Sigmoid colon (tissue), 3 donors: ENCODE measurements at regions not wholly inside any gene's neighbourhood (a gene's known extent, or its start where the extent isn't known, plus 50 kb on each side); places are given as distances from the start of the nearest gene placed in this dataset.

Experiments
- POLR2A ChIP-seq, 2 donors: fragments of 450-650 bp; IDR thresholded peaks; one replicate each; pipeline ENCODE4 v1.6.1; 2016; ENCODE audit warnings: antibody characterized with exemption in 2 of 2, mild to moderate bottlenecking in 2 of 2, moderate library complexity in 2 of 2
- TF ChIP-seq, protein P1 (sequence below), 4 experiments: fragments of 450-650 bp in 3 of 4; fragments of 200-600 bp in 1 of 4; IDR thresholded peaks; one replicate each; pipeline ENCODE4 v1.5.1; 2016 to 2019; ENCODE audit warnings: antibody characterized with exemption in 4 of 4, mild to moderate bottlenecking in 3 of 4, moderate library complexity in 2 of 4

DNA sequence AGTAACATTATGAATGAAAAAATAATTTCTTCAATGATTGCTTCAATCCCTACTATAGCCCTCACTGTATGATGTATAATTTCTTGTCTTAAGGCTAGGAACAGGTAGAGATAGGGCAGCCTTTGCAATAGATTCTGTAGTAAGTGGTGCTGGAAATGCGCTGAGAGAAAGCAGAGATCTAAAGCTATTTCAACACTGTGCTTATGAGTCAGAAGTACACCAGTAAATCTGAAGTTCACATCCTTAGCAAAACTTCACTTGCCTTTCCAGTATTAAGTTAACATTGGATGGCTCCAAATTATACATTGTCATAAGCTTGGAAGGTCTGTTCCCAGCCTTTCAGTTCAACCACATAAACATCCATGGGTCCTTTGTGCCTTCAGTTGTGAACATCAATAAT lies 178.2 kb upstream of the EPHA4 start:
- TF ChIP-seq, protein P1, sequence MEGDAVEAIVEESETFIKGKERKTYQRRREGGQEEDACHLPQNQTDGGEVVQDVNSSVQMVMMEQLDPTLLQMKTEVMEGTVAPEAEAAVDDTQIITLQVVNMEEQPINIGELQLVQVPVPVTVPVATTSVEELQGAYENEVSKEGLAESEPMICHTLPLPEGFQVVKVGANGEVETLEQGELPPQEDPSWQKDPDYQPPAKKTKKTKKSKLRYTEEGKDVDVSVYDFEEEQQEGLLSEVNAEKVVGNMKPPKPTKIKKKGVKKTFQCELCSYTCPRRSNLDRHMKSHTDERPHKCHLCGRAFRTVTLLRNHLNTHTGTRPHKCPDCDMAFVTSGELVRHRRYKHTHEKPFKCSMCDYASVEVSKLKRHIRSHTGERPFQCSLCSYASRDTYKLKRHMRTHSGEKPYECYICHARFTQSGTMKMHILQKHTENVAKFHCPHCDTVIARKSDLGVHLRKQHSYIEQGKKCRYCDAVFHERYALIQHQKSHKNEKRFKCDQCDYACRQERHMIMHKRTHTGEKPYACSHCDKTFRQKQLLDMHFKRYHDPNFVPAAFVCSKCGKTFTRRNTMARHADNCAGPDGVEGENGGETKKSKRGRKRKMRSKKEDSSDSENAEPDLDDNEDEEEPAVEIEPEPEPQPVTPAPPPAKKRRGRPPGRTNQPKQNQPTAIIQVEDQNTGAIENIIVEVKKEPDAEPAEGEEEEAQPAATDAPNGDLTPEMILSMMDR (IDR thresholded peaks at IDR 0.05) = no peak
- no peak for TF ChIP-seq POLR2A (IDR thresholded peaks at IDR 0.05)
